Vagina (tissue), 2 donors: ENCODE measurements at regions not wholly inside any gene's neighbourhood (a gene's known extent, or its start where the extent isn't known, plus 50 kb on each side); places are given as distances from the start of the nearest gene placed in this dataset. TPM values are rescaled to one million over a fixed set of nuclear protein-coding genes. Genes with fewer than 3 reads are reported as not detected.
A peak's percentile ranks its signal among the peaks of the same experiment; 100 is the strongest.

Source experiments
- DNase-seq, 2 donors: peaks; one replicate each; pipeline ENCODE4 v3.0.0-alpha.2; 2017; ENCODE audit errors: extremely low spot score in 2 of 2
- H3K27ac ChIP-seq: fragments of 200-600 bp; sonication (generic); one replicate; pipeline ENCODE4 v1.5.1; 2019
- H3K27me3 ChIP-seq: fragments of 200-600 bp; sonication (generic); one replicate; pipeline ENCODE4 v1.5.1; 2019
- H3K36me3 ChIP-seq, 2 donors: fragments of 200-600 bp; sonication (generic); one replicate each; pipeline ENCODE4 v1.5.1; 2017 to 2019
- H3K4me1 ChIP-seq: fragments of 200-600 bp; sonication (generic); one replicate; pipeline ENCODE4 v1.5.1; 2019
- H3K4me3 ChIP-seq, 2 donors: fragments of 200-600 bp; sonication (generic); 1 replicate in 1 of 2; 2 replicates in 1 of 2; pipeline ENCODE4 v1.5.1; 2016 to 2019
- H3K9me3 ChIP-seq: fragments of 200-600 bp; sonication (generic); one replicate; pipeline ENCODE4 v1.5.1; 2019
- POLR2A ChIP-seq, 2 donors: fragments of 450-650 bp; IDR thresholded peaks; one replicate each; pipeline ENCODE4 v1.6.1; 2017; ENCODE audit warnings: antibody characterized with exemption in 2 of 2, mild to moderate bottlenecking in 2 of 2, moderate library complexity in 2 of 2
- POLR2AphosphoS5 ChIP-seq, 2 donors: sonication (generic); formaldehyde crosslinking; IDR thresholded peaks; one replicate each; pipeline ENCODE4 v1.9.0; 2017; ENCODE audit warnings: antibody characterized with exemption in 2 of 2, mild to moderate bottlenecking in 2 of 2, low read depth in 1 of 2; ENCODE audit not compliant: insufficient read depth in 1 of 2
- intact Hi-C: fragments of 100-400 bp; cut with DNase I; formaldehyde crosslinking; loops from one replicate; pipeline ENCODE4 v1.15.1; 2023
- small RNA-seq: library from RNA; depleted of rRNA; stranded (forward); fragments of <200 nt; gene quantifications from one replicate; pipeline ENCODE3, GENCODE V24; 2016
- TF ChIP-seq, protein P1 (sequence below), 3 experiments: fragments of 450-650 bp in 2 of 3; fragments of 200-600 bp in 1 of 3; sonication (generic) in 1 of 3; IDR thresholded peaks; one replicate each; pipeline ENCODE4 v1.5.1; 2017 to 2019; ENCODE audit warnings: antibody characterized with exemption in 3 of 3, mild to moderate bottlenecking in 2 of 3, moderate library complexity in 2 of 3

DNA sequence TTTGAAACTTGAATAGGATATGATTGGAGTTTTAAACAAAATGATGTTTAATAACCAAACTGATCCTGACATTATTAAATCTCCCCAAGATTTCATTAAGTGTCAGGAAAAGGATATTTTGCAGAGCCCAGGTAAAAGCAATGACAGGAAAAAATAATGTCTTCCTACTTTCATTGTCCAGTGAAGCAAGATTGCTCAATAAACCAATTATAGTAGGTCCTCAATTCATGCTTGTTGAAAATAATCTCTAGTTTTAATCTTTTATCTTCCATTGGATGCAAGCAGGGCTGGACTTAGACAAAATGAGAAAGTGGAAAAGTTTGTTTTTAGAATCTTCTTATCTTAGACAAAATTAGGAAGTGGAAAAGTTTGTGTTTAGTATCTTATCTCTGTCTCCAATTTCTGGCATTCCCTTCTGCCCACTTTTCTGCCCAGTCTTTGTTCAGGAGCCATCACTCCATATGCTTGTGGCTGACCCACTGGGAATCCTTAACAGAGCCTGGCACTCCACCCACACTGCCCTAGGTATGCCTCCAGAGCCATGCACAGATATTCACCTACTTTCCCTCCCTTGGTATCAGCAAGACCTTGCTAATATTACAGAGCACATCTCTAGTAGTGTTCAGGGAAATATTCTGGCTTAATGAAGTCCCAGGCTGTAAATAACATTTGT lies 57.0 kb upstream of the CARMIL1 start:
- TF ChIP-seq, protein P1, sequence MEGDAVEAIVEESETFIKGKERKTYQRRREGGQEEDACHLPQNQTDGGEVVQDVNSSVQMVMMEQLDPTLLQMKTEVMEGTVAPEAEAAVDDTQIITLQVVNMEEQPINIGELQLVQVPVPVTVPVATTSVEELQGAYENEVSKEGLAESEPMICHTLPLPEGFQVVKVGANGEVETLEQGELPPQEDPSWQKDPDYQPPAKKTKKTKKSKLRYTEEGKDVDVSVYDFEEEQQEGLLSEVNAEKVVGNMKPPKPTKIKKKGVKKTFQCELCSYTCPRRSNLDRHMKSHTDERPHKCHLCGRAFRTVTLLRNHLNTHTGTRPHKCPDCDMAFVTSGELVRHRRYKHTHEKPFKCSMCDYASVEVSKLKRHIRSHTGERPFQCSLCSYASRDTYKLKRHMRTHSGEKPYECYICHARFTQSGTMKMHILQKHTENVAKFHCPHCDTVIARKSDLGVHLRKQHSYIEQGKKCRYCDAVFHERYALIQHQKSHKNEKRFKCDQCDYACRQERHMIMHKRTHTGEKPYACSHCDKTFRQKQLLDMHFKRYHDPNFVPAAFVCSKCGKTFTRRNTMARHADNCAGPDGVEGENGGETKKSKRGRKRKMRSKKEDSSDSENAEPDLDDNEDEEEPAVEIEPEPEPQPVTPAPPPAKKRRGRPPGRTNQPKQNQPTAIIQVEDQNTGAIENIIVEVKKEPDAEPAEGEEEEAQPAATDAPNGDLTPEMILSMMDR (IDR thresholded peaks at IDR 0.05): no peak
- TF ChIP-seq POLR2AphosphoS5 (IDR thresholded peaks at IDR 0.05; ENCODE audit: insufficient read depth in 1 of 2, low read depth in 1 of 2): no peak
- TF ChIP-seq POLR2A (IDR thresholded peaks at IDR 0.05): no peak
- no peak for DNase-seq
- H3K4me1 ChIP-seq: peaks cover 17% of the 10 kb centered on the region
- no peak overlapping the region for H3K4me3 ChIP-seq
- H3K36me3 ChIP-seq: no peaks in the 10 kb centered on the region
- no peaks in the 10 kb centered on the region for H3K9me3 ChIP-seq
- intact Hi-C loops: no loop called here
- no peaks in the 10 kb centered on the region for H3K27me3 ChIP-seq
- H3K27ac ChIP-seq: no peak overlapping the region

DNA sequence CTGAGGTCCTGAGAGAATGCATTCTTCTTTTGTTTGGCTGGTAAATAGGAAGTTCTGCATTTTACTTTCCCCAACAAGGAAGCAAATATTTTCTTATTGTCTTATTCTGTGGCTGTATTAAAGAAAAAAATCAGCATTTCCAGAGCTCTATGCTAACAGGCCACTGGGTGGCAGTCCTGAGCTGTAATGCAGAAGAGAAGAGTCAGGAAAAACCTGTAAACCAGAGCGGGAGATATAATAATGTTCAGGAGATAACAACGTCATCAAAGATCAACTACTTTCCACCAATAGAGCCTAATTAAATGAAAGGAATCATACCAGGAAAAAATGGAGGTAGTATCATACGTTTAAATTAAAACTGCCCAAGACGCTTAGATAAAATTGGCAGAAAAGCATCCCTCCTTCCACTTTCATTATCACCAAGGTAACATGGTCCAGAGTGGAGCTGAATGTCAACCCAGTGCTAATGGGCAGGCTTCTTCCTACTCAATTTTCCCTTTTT lies 55.6 kb upstream of the CARMIL1 start:
- TF ChIP-seq, protein P1 (IDR thresholded peaks at IDR 0.05): peak; percentile 70 to 94 (median 76)
- TF ChIP-seq POLR2AphosphoS5 (IDR thresholded peaks at IDR 0.05; ENCODE audit: insufficient read depth in 1 of 2, low read depth in 1 of 2) (peak in 1 of 2 donors; percentile 71), POLR2A (IDR thresholded peaks at IDR 0.05) (no peak)
- no peak overlapping the region for H3K27ac ChIP-seq
- no peak for DNase-seq
- H3K27me3 ChIP-seq: no peaks in the 10 kb centered on the region
- peak overlapping the region; percentile 24 to 33 for H3K4me3 ChIP-seq
- H3K4me1 ChIP-seq: peaks cover 6% of the 10 kb centered on the region
- no peaks in the 10 kb centered on the region for H3K36me3 ChIP-seq
- intact Hi-C loops: no loop called here
- no peaks in the 10 kb centered on the region for H3K9me3 ChIP-seq

DNA sequence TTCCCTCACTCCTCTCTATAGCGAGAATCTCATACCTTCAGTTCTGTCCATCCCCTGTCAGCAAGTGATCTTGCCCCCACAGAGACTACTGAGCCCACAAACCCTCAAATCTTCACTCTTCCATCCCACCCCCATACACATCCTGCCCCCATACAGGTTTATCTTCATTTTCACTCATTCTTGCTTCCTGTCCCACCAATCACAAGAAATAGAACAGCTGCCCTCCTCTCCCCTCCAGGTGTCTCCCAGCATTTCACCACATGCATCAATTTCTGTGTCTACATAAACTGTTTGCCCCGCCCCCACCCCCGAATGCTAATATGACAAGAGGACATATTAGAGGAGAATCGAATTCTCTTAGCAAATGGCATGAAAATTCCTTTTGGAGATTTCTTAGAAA lies 54.9 kb upstream of the CARMIL1 start:
- TF ChIP-seq, protein P1 (IDR thresholded peaks at IDR 0.05): no peak
- TF ChIP-seq POLR2A (IDR thresholded peaks at IDR 0.05): no peak
- Histone ChIP-seq H3K27ac (no peak overlapping the region), H3K4me3 (no peak overlapping the region), H3K4me1 (peaks cover under 1% of the 10 kb centered on the region), H3K36me3 (no peaks in the 10 kb centered on the region), H3K9me3 (no peaks in the 10 kb centered on the region), H3K27me3 (no peaks in the 10 kb centered on the region)
- intact Hi-C loops: no loop called here
- DNase-seq: no peak

DNA sequence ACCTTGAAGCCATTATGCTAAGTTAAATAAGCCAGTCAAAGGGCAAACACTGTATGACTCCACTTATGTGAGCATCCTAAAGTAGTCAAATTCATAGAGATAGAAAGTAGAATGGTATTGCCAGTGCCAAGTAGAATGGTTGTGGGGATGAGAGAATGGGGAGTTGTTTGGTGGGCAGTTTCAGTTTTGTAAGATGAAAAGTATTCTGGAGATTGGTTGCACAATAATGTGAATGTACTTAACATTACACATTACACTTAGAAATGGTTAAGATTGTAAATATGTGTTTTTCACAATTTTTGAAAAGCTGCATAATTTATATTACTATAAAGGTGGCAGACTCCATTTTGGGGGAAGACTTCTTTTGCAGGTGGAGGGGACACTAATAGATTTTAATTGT lies 51.3 kb upstream of the CARMIL1 start:
- TF ChIP-seq POLR2A (IDR thresholded peaks at IDR 0.05): no peak
- TF ChIP-seq POLR2AphosphoS5 (IDR thresholded peaks at IDR 0.05; ENCODE audit: insufficient read depth in 1 of 2, low read depth in 1 of 2): no peak
- TF ChIP-seq, protein P1 (IDR thresholded peaks at IDR 0.05): no peak
- Histone ChIP-seq H3K4me3 (no peak overlapping the region), H3K27ac (no peak overlapping the region), H3K9me3 (no peaks in the 10 kb centered on the region), H3K4me1 (peaks cover 4% of the 10 kb centered on the region), H3K36me3 (no peaks in the 10 kb centered on the region), H3K27me3 (no peaks in the 10 kb centered on the region)
- no peak for DNase-seq
- intact Hi-C loops: no loop called here

Small RNA genes in the stretch of these regions (small RNA-seq; reads per million reads assigned to genes)
- not detected for gene RN7SL334P
